ACHN (cell line): ENCODE measurements at regions not wholly inside any gene's neighbourhood (a gene's known extent, or its start where the extent isn't known, plus 50 kb on each side); places are given as distances from the start of the nearest gene placed in this dataset.
A peak's percentile ranks its signal among the peaks of the same experiment; 100 is the strongest.
"Not testable (repeated sequence)": the region's sequence is repeated elsewhere in the genome, so short reads cannot be mapped to it uniquely, and the experiment has no call there.

Experiments
- DNase-seq: peaks from one replicate; pipeline ENCODE4 v3.0.0-alpha.2; 2015
- in situ Hi-C: cut with HindIII; loops from 2 replicates; pipeline ENCODE4 v1.10.0; 2017; ENCODE audit warnings: low sequenced_read_pairs, low pct_ligation_motif_present, low pct_unique_long_range_greater_than_20kb

GRCh38 chr4:174037631-174038030 is 245.8 kb downstream of the FBXO8 start:
- no peak for DNase-seq
- in situ Hi-C loops: no loop called here

DNA sequence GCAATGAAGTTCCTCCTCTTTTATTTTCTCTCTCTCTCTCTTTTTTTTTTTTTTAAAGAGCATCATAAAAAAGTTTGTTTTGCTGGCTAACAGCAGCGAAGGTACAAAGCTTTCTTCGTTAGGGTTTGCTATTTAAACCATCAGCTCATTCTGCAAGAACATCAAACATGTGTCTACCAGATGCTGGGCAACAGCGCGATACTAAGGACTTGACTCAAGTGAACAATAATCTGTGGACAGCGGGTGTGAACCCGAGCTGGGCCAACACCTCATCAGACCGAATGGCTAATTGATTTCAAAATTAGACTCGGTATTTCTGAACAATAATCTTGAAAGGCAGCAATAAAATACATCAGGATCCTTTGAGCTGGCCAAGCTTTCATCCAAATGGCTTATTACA is 246.4 kb downstream of the FBXO8 start:
- in situ Hi-C loops: no loop called here

GRCh38 chr4:174036576-174036975 is 246.9 kb downstream of the FBXO8 start:
- in situ Hi-C loops: no loop called here
- no peak for DNase-seq

More for the DNA sequence above, 246.4 kb downstream of the FBXO8 start:
- DNase-seq: no peak

DNA sequence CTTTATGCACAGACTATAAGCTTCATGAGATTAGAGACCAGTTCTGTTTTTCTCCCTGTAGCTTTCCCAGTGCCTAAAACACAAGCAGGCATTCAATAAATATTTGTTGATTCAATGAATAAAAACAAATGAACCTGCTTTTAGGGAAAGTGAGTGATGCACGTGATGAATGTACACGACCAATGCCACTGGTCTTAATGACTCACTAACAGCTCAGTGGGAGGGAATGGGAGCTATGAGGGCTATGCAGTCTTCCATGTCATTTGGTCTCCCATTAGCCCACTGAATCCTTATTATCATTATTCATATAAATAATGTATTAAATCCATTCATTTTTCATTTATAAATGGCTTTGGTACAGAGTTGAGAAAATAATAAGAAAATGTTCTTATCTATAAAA is 247.4 kb downstream of the FBXO8 start:
- in situ Hi-C loops: no loop called here
- no peak for DNase-seq

DNA sequence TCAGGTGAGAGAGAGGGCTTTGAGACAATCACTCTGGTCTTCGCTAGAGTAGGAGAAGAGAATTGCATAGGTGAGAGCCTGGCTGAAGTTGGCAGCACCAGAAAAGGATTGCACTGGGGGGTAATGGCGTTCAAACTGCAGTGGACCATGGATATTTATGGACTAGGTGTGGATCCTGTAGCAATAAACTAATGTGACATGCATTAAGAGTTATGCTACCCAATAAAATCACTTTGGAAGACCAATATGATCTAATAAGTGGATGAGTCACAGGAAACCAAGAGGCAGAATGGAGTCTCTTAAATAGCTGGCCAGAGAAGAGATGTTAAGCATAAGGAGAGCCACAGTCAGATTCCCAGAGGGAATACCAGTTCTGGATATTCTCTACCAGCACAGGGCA is 259.8 kb downstream of the FBXO8 start:
- in situ Hi-C loops: no loop called here
- no peak for DNase-seq

- in situ Hi-C loops: no loop called here
- no peak for DNase-seq
Observed at GRCh38 chr4:174018236-174018635, 265.2 kb downstream of the FBXO8 start.

- no peak for DNase-seq
- in situ Hi-C loops: no loop called here
Observed at GRCh38 chr4:174016251-174016650, 267.2 kb downstream of the FBXO8 start.

DNA sequence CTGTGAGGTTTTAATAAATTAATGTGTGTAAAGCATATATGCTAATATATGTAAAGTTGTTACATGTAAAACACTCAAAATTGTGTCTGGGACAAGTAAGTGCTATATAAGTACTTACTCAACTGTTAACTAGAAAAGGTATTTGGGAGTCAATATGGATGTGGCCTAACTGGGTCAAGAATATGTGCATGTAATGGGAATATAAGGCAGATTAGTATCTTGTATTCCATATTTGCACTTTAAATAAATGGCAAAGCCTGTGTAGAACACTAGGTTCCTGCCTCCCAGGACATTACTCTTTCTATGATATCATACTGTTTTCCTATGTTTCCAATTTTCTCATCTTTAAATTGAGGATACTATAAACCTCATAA is 270.6 kb downstream of the FBXO8 start:
- no peak for DNase-seq
- in situ Hi-C loops: no loop called here

GRCh38 chr4:174012135-174012885 is 271.2 kb downstream of the FBXO8 start:
- in situ Hi-C loops: no loop called here
- DNase-seq: no peak

DNA sequence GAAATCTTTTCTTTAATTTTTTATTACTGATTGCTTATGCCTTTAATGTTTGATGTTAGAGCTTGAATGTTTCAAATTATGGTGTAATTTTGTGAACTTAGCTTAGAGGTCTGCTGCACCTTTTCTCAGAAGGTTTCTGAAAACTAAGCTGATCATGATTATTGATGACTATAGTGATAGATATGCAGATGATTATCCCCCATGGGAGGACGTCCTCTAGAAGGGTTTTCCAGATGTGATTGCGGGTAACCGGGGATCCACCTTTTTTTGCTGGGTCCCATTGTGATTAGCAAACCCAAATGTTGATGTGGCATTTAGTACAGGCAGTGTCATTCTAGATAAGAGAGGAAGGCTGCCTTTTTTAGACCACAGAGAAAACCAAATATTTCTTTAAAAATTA is 272.9 kb downstream of the FBXO8 start:
- DNase-seq: no peak
- in situ Hi-C loops: no loop called here

DNA sequence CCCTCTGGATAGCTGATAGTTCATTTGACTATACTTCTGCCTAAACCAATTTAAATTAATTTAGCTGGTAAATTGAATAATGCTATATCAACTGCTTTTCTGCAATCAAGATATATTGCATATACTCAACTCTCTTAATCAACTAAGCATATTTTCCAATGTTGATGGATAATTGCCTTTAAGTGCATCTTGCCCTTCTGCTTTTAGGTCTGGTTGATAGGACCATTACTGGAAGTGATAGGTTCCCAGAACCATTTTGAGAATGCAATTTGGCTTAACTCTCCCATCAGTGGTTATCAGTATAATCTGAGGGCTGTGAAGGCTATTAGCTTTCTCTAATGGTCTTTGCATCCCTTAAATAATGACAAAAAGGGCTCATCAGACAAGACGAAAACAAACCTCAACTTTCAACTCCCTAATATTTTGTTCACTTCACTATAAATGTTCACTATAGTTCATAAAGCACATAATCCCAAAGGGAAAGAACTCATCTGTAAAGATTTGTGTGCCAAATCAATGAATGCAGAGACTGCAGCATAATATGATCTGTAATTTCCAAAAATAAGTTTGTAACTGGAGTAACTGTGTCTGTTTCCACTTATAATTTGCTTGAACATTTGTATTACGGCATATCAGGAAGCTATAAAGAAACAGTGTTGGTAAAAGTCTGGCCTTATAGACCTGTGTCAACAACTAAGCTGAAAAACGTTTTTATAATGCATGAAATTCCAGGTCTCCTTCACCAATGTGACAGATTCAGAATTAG is 273.6 kb downstream of the FBXO8 start:
- in situ Hi-C loops: no loop called here
- no peak for DNase-seq

GRCh38 chr4:174005422-174005821 is 278.0 kb downstream of the FBXO8 start:
- in situ Hi-C loops: no loop called here
- no peak for DNase-seq

GRCh38 chr4:173998471-173999144 is 284.9 kb downstream of the FBXO8 start:
- no peak for DNase-seq
- in situ Hi-C loops: no loop called here

DNA sequence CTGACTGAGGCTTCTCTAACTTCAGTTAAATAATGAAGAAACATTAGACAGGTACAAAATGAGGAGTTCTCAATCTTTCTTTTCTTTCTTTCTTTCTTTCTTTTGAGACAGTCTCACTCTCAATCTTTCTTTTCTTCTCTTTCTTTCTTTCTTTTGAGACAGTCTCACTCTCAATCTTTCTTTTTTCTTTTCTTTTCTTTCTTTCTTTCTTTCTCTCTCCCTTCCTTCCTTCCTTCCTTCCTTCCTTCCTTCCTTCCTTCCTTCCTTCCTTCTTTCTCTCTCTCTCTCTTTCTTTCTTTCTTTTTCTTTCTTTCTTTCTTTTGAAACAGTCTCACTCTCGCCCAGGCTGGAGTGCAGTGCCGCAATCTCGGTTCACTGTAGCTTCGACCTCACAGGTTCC is 287.7 kb downstream of the FBXO8 start:
- in situ Hi-C loops, DNase-seq: not testable (repeated sequence)

- DNase-seq: no peak
- in situ Hi-C loops: no loop called here
Observed at GRCh38 chr4:173991814-173992213, 291.7 kb downstream of the FBXO8 start.

DNA sequence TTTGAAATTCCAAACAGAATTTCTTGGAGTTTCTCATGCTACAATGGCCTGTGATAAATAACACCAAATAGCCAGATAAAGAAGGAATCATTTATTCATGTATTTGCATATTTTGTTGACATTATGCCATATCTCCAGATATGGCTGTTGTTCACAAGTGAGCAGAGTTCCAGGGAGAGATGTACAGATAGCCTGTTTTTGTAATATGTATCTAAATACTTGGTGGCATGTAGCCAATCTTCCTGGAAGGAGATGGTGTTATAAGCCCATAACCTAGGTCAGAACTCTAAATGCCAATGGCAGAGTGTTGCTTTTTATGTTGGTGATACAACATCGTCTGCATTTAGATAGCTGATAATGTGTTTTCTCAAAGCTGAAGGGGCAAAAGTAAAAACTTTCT is 292.2 kb downstream of the FBXO8 start:
- DNase-seq: no peak
- in situ Hi-C loops: no loop called here

DNA sequence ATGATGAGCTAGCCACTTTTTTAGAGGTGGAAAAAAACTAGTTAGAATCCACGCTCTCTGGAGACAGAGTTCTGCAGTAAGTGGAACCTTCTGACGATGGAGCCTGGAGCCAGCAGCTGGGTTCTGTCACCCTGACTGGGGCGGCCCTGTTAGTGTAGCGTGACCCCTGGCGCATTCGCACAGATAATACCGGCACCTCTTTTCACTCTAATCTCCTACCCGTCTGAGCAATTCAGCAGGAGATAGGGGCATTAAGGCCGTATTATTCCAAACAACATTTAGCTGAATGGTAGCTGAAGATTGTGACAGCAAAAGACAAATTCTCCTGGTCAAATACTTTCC is 292.6 kb downstream of the FBXO8 start:
- no peak for DNase-seq
- in situ Hi-C loops: no loop called here

GRCh38 chr4:173990126-173990868 is 293.2 kb downstream of the FBXO8 start:
- DNase-seq: peak; percentile 23
- in situ Hi-C loops: no loop called here

DNA sequence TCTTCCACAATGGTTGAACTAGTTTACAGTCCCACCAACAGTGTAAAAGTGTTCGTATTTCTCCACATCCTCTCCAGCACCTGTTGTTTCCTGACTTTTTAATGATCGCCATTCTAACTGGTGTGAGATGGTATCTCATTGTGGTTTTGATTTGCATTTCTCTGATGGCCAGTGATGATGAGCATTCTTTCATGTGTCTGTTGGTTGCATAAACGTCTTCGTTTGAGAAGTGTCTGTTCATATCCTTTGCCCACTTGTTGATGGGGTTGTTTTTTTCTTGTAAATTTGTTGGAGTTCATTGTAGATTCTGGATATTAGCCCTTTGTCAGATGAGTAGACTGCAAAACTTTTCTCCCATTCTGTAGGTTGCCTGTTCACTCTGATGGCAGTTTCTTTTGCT is 319.9 kb downstream of the FBXO8 start:
- DNase-seq, in situ Hi-C loops: not testable (repeated sequence)
